H9 (cell line): ENCODE measurements at regions not wholly inside any gene's neighbourhood (a gene's known extent, or its start where the extent isn't known, plus 50 kb on each side); places are given as distances from the start of the nearest gene placed in this dataset.

Experiments used
- DNase-seq: peaks from one replicate; pipeline ENCODE4 v3.0.0-alpha.2; 2017
- H2AFZ ChIP-seq: one replicate; pipeline ENCODE4 v1.6.1; 2013; ENCODE audit warnings: mild to moderate bottlenecking, low read length, control low read depth, moderate library complexity
- H2AK5ac ChIP-seq: 2 replicates; pipeline ENCODE4 v1.6.1; 2013; ENCODE audit warnings: low read length, control low read depth, mixed read lengths; ENCODE audit not compliant: insufficient read length
- H2BK120ac ChIP-seq: one replicate; pipeline ENCODE4 v1.6.1; 2013; ENCODE audit warnings: low read depth, mild to moderate bottlenecking, low read length, control low read depth, inconsistent platforms; ENCODE audit not compliant: poor library complexity, severe bottlenecking
- H2BK12ac ChIP-seq: 2 replicates; pipeline ENCODE4 v1.6.1; 2013; ENCODE audit warnings: low read length, control low read depth, mixed read lengths, low read depth; ENCODE audit not compliant: insufficient read length
- H2BK15ac ChIP-seq: 2 replicates; pipeline ENCODE4 v1.6.1; 2013; ENCODE audit warnings: low read depth, low read length, control low read depth
- H2BK20ac ChIP-seq: one replicate; pipeline ENCODE4 v1.6.1; 2013; ENCODE audit warnings: low read depth, mild to moderate bottlenecking, low read length, control low read depth, inconsistent platforms; ENCODE audit not compliant: poor library complexity, severe bottlenecking
- H2BK5ac ChIP-seq: 2 replicates; pipeline ENCODE4 v1.6.1; 2013; ENCODE audit warnings: low read length, control low read depth, mixed read lengths; ENCODE audit not compliant: insufficient read length
- H3K14ac ChIP-seq: 2 replicates; pipeline ENCODE4 v1.6.1; 2013; ENCODE audit warnings: low read length, control low read depth; ENCODE audit not compliant: insufficient read depth
- H3K18ac ChIP-seq: 2 replicates; pipeline ENCODE4 v1.6.1; 2013; ENCODE audit warnings: low read depth, mild to moderate bottlenecking, mixed read lengths, low read length, control low read depth; ENCODE audit not compliant: insufficient read length
- H3K23ac ChIP-seq: 2 replicates; pipeline ENCODE4 v1.6.1; 2013; ENCODE audit warnings: low read length, control low read depth, mixed read lengths, low read depth; ENCODE audit not compliant: insufficient read length
- H3K23me2 ChIP-seq: 2 replicates; pipeline ENCODE4 v1.6.1; 2013; ENCODE audit warnings: low read depth, mild to moderate bottlenecking, mixed read lengths, low read length, control low read depth; ENCODE audit not compliant: insufficient read length, poor library complexity, severe bottlenecking
- H3K27ac ChIP-seq: 2 replicates; pipeline ENCODE4 v1.5.1; 2013; ENCODE audit warnings: low read length, control low read depth, mixed read lengths, low read depth; ENCODE audit not compliant: insufficient read length
- H3K27me3 ChIP-seq: 2 replicates; pipeline ENCODE4 v1.6.1; 2013; ENCODE audit warnings: low read length, control low read depth, inconsistent platforms; ENCODE audit not compliant: insufficient read depth
- H3K4ac ChIP-seq: 2 replicates; pipeline ENCODE4 v1.6.1; 2013; ENCODE audit warnings: low read depth, mild to moderate bottlenecking, control low read depth, inconsistent platforms, low read length, moderate library complexity
- H3K4me1 ChIP-seq: 2 replicates; pipeline ENCODE4 v1.6.1; 2013; ENCODE audit warnings: low read length, control low read depth, inconsistent platforms; ENCODE audit not compliant: insufficient read depth
- H3K4me2 ChIP-seq: 2 replicates; pipeline ENCODE4 v1.6.1; 2013; ENCODE audit warnings: low read length, control low read depth, mixed read lengths; ENCODE audit not compliant: insufficient read length, insufficient read depth
- H3K56ac ChIP-seq: 2 replicates; pipeline ENCODE4 v1.6.1; 2013; ENCODE audit warnings: low read depth, mild to moderate bottlenecking, mixed read lengths, low read length, control low read depth; ENCODE audit not compliant: insufficient read length
- H3K79me1 ChIP-seq: 2 replicates; pipeline ENCODE4 v1.6.1; 2013; ENCODE audit warnings: low read depth, mild to moderate bottlenecking, moderate library complexity, low read length, control low read depth, inconsistent platforms; ENCODE audit not compliant: insufficient read depth, poor library complexity, severe bottlenecking
- H3K79me2 ChIP-seq: 2 replicates; pipeline ENCODE4 v1.6.1; 2013; ENCODE audit warnings: low read length, control low read depth, inconsistent platforms; ENCODE audit not compliant: insufficient read depth
- H3K9ac ChIP-seq: 2 replicates; pipeline ENCODE4 v1.6.1; 2013; ENCODE audit warnings: low read length, control low read depth, mixed read lengths; ENCODE audit not compliant: insufficient read length; ENCODE audit errors: extremely low read depth
- H3K9me3 ChIP-seq: one replicate; pipeline ENCODE4 v1.6.1; 2013; ENCODE audit warnings: low read depth, low read length, inconsistent platforms; ENCODE audit not compliant: control insufficient read depth
- H3T11ph ChIP-seq: one replicate; pipeline ENCODE4 v1.6.1; 2013; ENCODE audit warnings: mild to moderate bottlenecking, low read length, control low read depth, inconsistent platforms
- H4K20me1 ChIP-seq: one replicate; pipeline ENCODE4 v1.6.1; 2013; ENCODE audit not compliant: control insufficient read depth, insufficient read length, insufficient read depth
- H4K5ac ChIP-seq: 2 replicates; pipeline ENCODE4 v1.6.1; 2013; ENCODE audit warnings: low read depth, mild to moderate bottlenecking, mixed read lengths, low read length, control low read depth; ENCODE audit not compliant: insufficient read length
- H4K8ac ChIP-seq: replicated peaks from 2 replicates; pipeline ENCODE4 v1.6.1; 2013; ENCODE audit warnings: low read length, control low read depth, mixed read lengths, low read depth; ENCODE audit not compliant: insufficient read length
- H4K91ac ChIP-seq: 2 replicates; pipeline ENCODE4 v1.6.1; 2013; ENCODE audit warnings: low read depth, mild to moderate bottlenecking, moderate library complexity, mixed read lengths, low read length, control low read depth; ENCODE audit not compliant: insufficient read length
- H3K27ac Mint-ChIP-seq, 3 experiments: 2 replicates in 2 of 3; 3 replicates in 1 of 3; pipeline ENCODE4 v1.8.0; 2020 to 2021; ENCODE audit warnings: mixed read lengths in 3 of 3, mild to moderate bottlenecking in 1 of 3, moderate library complexity in 1 of 3
- H3K27me3 Mint-ChIP-seq: 2 replicates; pipeline ENCODE4 v1.8.0; 2021; ENCODE audit warnings: low read depth, mild to moderate bottlenecking, moderate library complexity, mixed read lengths
- H3K36me3 Mint-ChIP-seq, 3 experiments: 2 replicates in 2 of 3; 3 replicates in 1 of 3; pipeline ENCODE4 v1.8.0; 2020 to 2021; ENCODE audit warnings: low read depth in 3 of 3, mixed read lengths in 3 of 3; ENCODE audit not compliant: insufficient read depth in 1 of 3
- H3K4me1 Mint-ChIP-seq, 2 experiments: 2 replicates each; pipeline ENCODE4 v1.8.0; 2020; ENCODE audit warnings: mixed read lengths in 2 of 2
- H3K4me3 Mint-ChIP-seq, 2 experiments: 2 replicates in 1 of 2; 3 replicates in 1 of 2; pipeline ENCODE4 v1.8.0; 2020 to 2021; ENCODE audit warnings: mild to moderate bottlenecking in 2 of 2, mixed read lengths in 2 of 2, moderate library complexity in 1 of 2
- H3K9me3 Mint-ChIP-seq, 2 experiments: 2 replicates in 1 of 2; 3 replicates in 1 of 2; pipeline ENCODE4 v1.8.0; 2020; ENCODE audit warnings: mild to moderate bottlenecking in 2 of 2, mixed read lengths in 2 of 2, moderate library complexity in 1 of 2
- CTCF ChIP-seq: fragments of 200-600 bp; sonication (generic); conservative IDR thresholded peaks from 3 replicates; pipeline ENCODE4 v1.8.0; 2021; ENCODE audit warnings: antibody characterized with exemption, mild to moderate bottlenecking
- WGBS: extraction: QIAGEN DNeasy Blood & Tissue Kit; methylation state at CpG from one replicate; pipeline ENCODE4 v1.1.7; 2013; ENCODE audit warnings: missing lambda C conversion rate, low lambda C conversion rate, mixed read lengths; ENCODE audit not compliant: insufficient read length; ENCODE audit errors: extremely low coverage; 5-methylcytosine and 5-hydroxymethylcytosine counted together

- peaks cover 2% of the 10 kb centered on the region; the same call in 1 of the 2 replicates for H3K27me3 Mint-ChIP-seq
- H3K4ac ChIP-seq, result no peak overlapping the region
- no peak overlapping the region for H2BK5ac ChIP-seq
- no peak overlapping the region for H4K91ac ChIP-seq
- H2AFZ ChIP-seq, result no peak overlapping the region
- no peak overlapping the region for H4K5ac ChIP-seq
- no peak overlapping the region for H3K56ac ChIP-seq
- H3K23ac ChIP-seq, result no peak overlapping the region
- peaks cover 15 to 16% of the 10 kb centered on the region in 2 experiments for H3K4me1 Mint-ChIP-seq
- H3K79me2 ChIP-seq, result no peaks in the 10 kb centered on the region
- H2BK120ac ChIP-seq, result no peak overlapping the region
- H4K20me1 ChIP-seq, result no peaks in the 10 kb centered on the region
- no peaks in the 10 kb centered on the region for H3K9me3 ChIP-seq
- no peak overlapping the region for H3K4me3 Mint-ChIP-seq
- H3K23me2 ChIP-seq, result no peaks in the 10 kb centered on the region
- no peak overlapping the region for H3K4me2 ChIP-seq
- no peak overlapping the region for H2BK12ac ChIP-seq
- TF ChIP-seq CTCF, result no peak
- DNase-seq, result no peak
- H4K8ac ChIP-seq, result no peak overlapping the region
- H3K27ac Mint-ChIP-seq, result no peak overlapping the region; a peak in 1 of 7 replicates
- no peak overlapping the region for H3K14ac ChIP-seq
- H3K27ac ChIP-seq, result no peak overlapping the region
- no peaks in the 10 kb centered on the region for H3K36me3 Mint-ChIP-seq
- H2BK15ac ChIP-seq, result no peak overlapping the region
- no CpG with 5 or more reads among the region's 2 CpGs for WGBS
- no peak overlapping the region for H3K18ac ChIP-seq
- H2BK20ac ChIP-seq, result no peak overlapping the region
- no peaks in the 10 kb centered on the region for H3K9me3 Mint-ChIP-seq
- no peaks in the 10 kb centered on the region for H3K79me1 ChIP-seq
- H3K4me1 ChIP-seq, result peaks cover 4% of the 10 kb centered on the region; the same call in 1 of the 2 replicates
- H3K9ac ChIP-seq, result no peak overlapping the region
- no peak overlapping the region for H2AK5ac ChIP-seq
- no peak overlapping the region for H3T11ph ChIP-seq
- H3K27me3 ChIP-seq, result peaks cover 3% of the 10 kb centered on the region; the same call in 1 of the 2 replicates
Measured at GRCh38 chr6:11486051-11486450, 51.5 kb upstream of the TMEM170B start.
